GM23338 (cell line): ENCODE measurements at regions not wholly inside any gene's neighbourhood (a gene's known extent, or its start where the extent isn't known, plus 50 kb on each side); places are given as distances from the start of the nearest gene placed in this dataset.

Experiments used
- ATAC-seq: fragments of 200-7000 bp; cut with Tn5 transposase; 3 replicates; pipeline ENCODE4 v1.9.1; 2020
- DNase-seq: peaks from one replicate; pipeline ENCODE4 v3.0.0-alpha.2; 2015; ENCODE audit warnings: low spot score
- H2AFZ ChIP-seq: fragments of 200-600 bp; sonication (generic); 2 replicates; pipeline ENCODE4 v1.8.0; 2016; ENCODE audit warnings: antibody characterized with exemption, mild to moderate bottlenecking, moderate library complexity
- H3F3A ChIP-seq: fragments of 200-600 bp; sonication (generic); replicated peaks from 2 replicates; pipeline ENCODE4 v1.8.0; 2017; ENCODE audit warnings: antibody characterized with exemption, mixed run types, low read depth
- H3K27ac ChIP-seq: fragments of 200-600 bp; sonication (generic); 2 replicates; pipeline ENCODE4 v1.6.1; 2016; ENCODE audit warnings: low read depth
- H3K27me3 ChIP-seq: fragments of 200-600 bp; sonication (generic); 2 replicates; pipeline ENCODE4 v1.8.0; 2016; ENCODE audit warnings: mild to moderate bottlenecking, mixed run types, moderate library complexity; ENCODE audit not compliant: insufficient read depth
- H3K36me3 ChIP-seq: fragments of 200-600 bp; sonication (generic); 2 replicates; pipeline ENCODE4 v1.8.0; 2016; ENCODE audit warnings: mild to moderate bottlenecking; ENCODE audit not compliant: insufficient read depth
- H3K4me1 ChIP-seq: fragments of 200-600 bp; sonication (generic); 2 replicates; pipeline ENCODE4 v1.8.0; 2016; ENCODE audit warnings: mild to moderate bottlenecking, moderate library complexity; ENCODE audit not compliant: insufficient read depth
- H3K4me2 ChIP-seq: fragments of 200-600 bp; sonication (generic); 2 replicates; pipeline ENCODE4 v1.7.1; 2017; ENCODE audit warnings: mixed run types
- H3K4me3 ChIP-seq: fragments of 200-600 bp; sonication (generic); 2 replicates; pipeline ENCODE4 v1.6.1; 2016; ENCODE audit warnings: mixed run types
- H3K79me2 ChIP-seq: fragments of 200-600 bp; sonication (generic); replicated peaks from 2 replicates; pipeline ENCODE4 v1.8.0; 2017; ENCODE audit warnings: mild to moderate bottlenecking; ENCODE audit not compliant: insufficient read depth
- H3K9me2 ChIP-seq: fragments of 200-600 bp; sonication (generic); 2 replicates; pipeline ENCODE4 v1.8.0; 2017; ENCODE audit not compliant: insufficient read depth
- H4K20me1 ChIP-seq: fragments of 200-600 bp; sonication (generic); replicated peaks from 2 replicates; pipeline ENCODE4 v1.8.0; 2017; ENCODE audit warnings: mild to moderate bottlenecking; ENCODE audit not compliant: insufficient read depth
- H3K27ac Mint-ChIP-seq: 2 replicates; pipeline ENCODE4 v1.8.0; 2020; ENCODE audit warnings: inconsistent platforms, mild to moderate bottlenecking, moderate library complexity, mixed read lengths
- H3K27me3 Mint-ChIP-seq: 3 replicates; pipeline ENCODE4 v1.8.0; 2022; ENCODE audit warnings: low read depth, mild to moderate bottlenecking, moderate library complexity, mixed read lengths, inconsistent platforms; ENCODE audit not compliant: insufficient read depth, poor library complexity
- H3K36me3 Mint-ChIP-seq: 3 replicates; pipeline ENCODE4 v1.8.0; 2021; ENCODE audit warnings: low read depth, mild to moderate bottlenecking, inconsistent platforms, moderate library complexity, mixed read lengths
- H3K4me1 Mint-ChIP-seq: 3 replicates; pipeline ENCODE4 v1.8.0; 2020; ENCODE audit warnings: mild to moderate bottlenecking, inconsistent platforms, mixed read lengths
- H3K4me3 Mint-ChIP-seq: 3 replicates; pipeline ENCODE4 v1.8.0; 2021; ENCODE audit warnings: moderate library complexity, mild to moderate bottlenecking, inconsistent platforms, mixed read lengths
- H3K9me3 Mint-ChIP-seq: 3 replicates; pipeline ENCODE4 v1.8.0; 2020; ENCODE audit warnings: moderate library complexity, mild to moderate bottlenecking, inconsistent platforms, mixed read lengths
- CREB1 ChIP-seq: fragments of 250-450 bp; sonication (Bioruptor Pico); IDR thresholded peaks from 2 replicates; pipeline ENCODE4 v1.5.0; 2020; ENCODE audit warnings: low read depth, mild to moderate bottlenecking, moderate library complexity
- EZH2 ChIP-seq: fragments of 200-600 bp; sonication (generic); IDR thresholded peaks from one replicate; pipeline ENCODE4 v1.8.0; 2017; ENCODE audit warnings: antibody characterized with exemption, mild to moderate bottlenecking, low read depth; ENCODE audit not compliant: unreplicated experiment
- EZH2phosphoT487 ChIP-seq: fragments of 200-600 bp; sonication (generic); IDR thresholded peaks from one replicate; pipeline ENCODE4 v1.8.1; 2018; ENCODE audit warnings: antibody characterized with exemption; ENCODE audit not compliant: unreplicated experiment
- JUNB ChIP-seq: IDR thresholded peaks from one replicate; pipeline ENCODE4 v1.6.1; 2016; ENCODE audit warnings: antibody characterized with exemption; ENCODE audit not compliant: unreplicated experiment
- NANOG ChIP-seq: IDR thresholded peaks from 2 replicates; pipeline ENCODE4 v1.6.1; 2016; ENCODE audit warnings: antibody characterized with exemption, borderline replicate concordance
- TF ChIP-seq, protein P1 (sequence below): IDR thresholded peaks from one replicate; pipeline ENCODE4 v1.6.1; 2018; ENCODE audit warnings: antibody characterized with exemption; ENCODE audit not compliant: unreplicated experiment
- TF ChIP-seq, protein P2 (sequence below): IDR thresholded peaks from 2 replicates; pipeline ENCODE4 v1.6.1; 2016; ENCODE audit warnings: antibody characterized with exemption
- TF ChIP-seq, protein P3 (sequence below), 2 experiments: fragments of 200-600 bp in 1 of 2; sonication (generic) in 1 of 2; conservative IDR thresholded peaks; 2 replicates each; pipeline versions ENCODE4 v1.5.1 to v1.6.1; 2016 to 2017; ENCODE audit warnings: antibody characterized with exemption in 2 of 2, low read depth in 2 of 2, mild to moderate bottlenecking in 2 of 2, moderate library complexity in 1 of 2

DNA sequence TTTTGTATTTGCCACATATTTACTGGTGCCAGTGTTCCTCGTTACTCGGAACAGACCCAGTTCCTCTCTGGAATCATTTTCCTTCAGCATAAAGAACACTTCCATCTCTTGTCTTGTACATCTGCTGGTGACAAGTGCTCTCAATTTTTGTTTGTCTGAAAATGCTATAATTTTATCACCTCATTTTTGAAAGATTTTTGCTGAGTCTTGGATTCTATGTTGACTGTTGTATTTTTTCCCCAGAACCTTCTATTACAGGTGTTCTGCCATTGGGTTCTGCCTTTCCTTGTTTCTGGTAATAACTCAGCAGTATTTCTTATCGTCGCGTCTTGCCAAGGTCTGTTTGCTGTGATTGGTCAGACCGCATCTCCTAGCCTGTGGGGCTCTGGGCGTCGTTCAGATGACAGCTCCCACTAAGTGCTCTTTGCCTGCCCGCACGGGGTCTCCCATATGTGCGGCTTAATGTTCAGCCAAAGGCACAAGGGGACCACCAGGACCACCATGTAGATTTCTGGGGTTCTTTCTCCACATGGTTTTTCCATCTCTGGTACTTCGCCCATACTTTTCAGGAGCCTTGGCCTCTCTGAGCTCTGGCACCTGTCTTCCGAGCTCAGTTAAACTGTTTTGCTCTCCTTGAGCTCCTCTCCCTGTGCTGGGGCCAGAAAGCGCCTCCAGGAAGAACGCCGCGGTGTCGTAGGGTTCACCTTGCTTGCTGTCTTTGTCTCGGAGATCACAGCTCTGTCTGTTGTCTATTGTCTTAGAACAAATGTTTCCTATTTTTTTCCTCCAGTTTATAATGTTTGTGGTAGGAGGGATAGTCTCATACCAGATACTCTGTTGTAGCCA lies 80.0 kb downstream of the METRNL start:
- no peak overlapping the region for H2AFZ ChIP-seq
- no peaks in the 10 kb centered on the region for H3K79me2 ChIP-seq
- Mint-ChIP-seq H3K4me1 (no peaks in the 10 kb centered on the region), H3K9me3 (no peaks in the 10 kb centered on the region; the same call in 2 of the 3 replicates), H3K36me3 (no peaks in the 10 kb centered on the region), H3K27ac (no peak overlapping the region), H3K4me3 (no peak overlapping the region), H3K27me3 (peaks cover 2% of the 10 kb centered on the region)
- no peak overlapping the region for H3K27ac ChIP-seq
- no peaks in the 10 kb centered on the region for H3K4me1 ChIP-seq
- TF ChIP-seq EZH2phosphoT487 = no peak
- TF ChIP-seq, protein P1, sequence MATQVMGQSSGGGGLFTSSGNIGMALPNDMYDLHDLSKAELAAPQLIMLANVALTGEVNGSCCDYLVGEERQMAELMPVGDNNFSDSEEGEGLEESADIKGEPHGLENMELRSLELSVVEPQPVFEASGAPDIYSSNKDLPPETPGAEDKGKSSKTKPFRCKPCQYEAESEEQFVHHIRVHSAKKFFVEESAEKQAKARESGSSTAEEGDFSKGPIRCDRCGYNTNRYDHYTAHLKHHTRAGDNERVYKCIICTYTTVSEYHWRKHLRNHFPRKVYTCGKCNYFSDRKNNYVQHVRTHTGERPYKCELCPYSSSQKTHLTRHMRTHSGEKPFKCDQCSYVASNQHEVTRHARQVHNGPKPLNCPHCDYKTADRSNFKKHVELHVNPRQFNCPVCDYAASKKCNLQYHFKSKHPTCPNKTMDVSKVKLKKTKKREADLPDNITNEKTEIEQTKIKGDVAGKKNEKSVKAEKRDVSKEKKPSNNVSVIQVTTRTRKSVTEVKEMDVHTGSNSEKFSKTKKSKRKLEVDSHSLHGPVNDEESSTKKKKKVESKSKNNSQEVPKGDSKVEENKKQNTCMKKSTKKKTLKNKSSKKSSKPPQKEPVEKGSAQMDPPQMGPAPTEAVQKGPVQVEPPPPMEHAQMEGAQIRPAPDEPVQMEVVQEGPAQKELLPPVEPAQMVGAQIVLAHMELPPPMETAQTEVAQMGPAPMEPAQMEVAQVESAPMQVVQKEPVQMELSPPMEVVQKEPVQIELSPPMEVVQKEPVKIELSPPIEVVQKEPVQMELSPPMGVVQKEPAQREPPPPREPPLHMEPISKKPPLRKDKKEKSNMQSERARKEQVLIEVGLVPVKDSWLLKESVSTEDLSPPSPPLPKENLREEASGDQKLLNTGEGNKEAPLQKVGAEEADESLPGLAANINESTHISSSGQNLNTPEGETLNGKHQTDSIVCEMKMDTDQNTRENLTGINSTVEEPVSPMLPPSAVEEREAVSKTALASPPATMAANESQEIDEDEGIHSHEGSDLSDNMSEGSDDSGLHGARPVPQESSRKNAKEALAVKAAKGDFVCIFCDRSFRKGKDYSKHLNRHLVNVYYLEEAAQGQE = no peak
- no peak for TF ChIP-seq NANOG
- no peak for TF ChIP-seq EZH2
- TF ChIP-seq CREB1 = no peak
- no peak for TF ChIP-seq JUNB
- TF ChIP-seq, protein P2, sequence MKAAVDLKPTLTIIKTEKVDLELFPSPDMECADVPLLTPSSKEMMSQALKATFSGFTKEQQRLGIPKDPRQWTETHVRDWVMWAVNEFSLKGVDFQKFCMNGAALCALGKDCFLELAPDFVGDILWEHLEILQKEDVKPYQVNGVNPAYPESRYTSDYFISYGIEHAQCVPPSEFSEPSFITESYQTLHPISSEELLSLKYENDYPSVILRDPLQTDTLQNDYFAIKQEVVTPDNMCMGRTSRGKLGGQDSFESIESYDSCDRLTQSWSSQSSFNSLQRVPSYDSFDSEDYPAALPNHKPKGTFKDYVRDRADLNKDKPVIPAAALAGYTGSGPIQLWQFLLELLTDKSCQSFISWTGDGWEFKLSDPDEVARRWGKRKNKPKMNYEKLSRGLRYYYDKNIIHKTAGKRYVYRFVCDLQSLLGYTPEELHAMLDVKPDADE = no peak
- TF ChIP-seq, protein P3, sequence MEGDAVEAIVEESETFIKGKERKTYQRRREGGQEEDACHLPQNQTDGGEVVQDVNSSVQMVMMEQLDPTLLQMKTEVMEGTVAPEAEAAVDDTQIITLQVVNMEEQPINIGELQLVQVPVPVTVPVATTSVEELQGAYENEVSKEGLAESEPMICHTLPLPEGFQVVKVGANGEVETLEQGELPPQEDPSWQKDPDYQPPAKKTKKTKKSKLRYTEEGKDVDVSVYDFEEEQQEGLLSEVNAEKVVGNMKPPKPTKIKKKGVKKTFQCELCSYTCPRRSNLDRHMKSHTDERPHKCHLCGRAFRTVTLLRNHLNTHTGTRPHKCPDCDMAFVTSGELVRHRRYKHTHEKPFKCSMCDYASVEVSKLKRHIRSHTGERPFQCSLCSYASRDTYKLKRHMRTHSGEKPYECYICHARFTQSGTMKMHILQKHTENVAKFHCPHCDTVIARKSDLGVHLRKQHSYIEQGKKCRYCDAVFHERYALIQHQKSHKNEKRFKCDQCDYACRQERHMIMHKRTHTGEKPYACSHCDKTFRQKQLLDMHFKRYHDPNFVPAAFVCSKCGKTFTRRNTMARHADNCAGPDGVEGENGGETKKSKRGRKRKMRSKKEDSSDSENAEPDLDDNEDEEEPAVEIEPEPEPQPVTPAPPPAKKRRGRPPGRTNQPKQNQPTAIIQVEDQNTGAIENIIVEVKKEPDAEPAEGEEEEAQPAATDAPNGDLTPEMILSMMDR (conservative IDR thresholded peaks at IDR 0.05; ENCODE audit: low read depth in 2 of 2) = no peak
- no peak overlapping the region for H3K4me3 ChIP-seq
- no peaks in the 10 kb centered on the region for H3F3A ChIP-seq
- no peak overlapping the region for H3K4me2 ChIP-seq
- ATAC-seq (no peak), DNase-seq (no peak)
- H3K36me3 ChIP-seq = no peaks in the 10 kb centered on the region
- no peaks in the 10 kb centered on the region for H3K27me3 ChIP-seq
- H4K20me1 ChIP-seq = no peaks in the 10 kb centered on the region
- no peaks in the 10 kb centered on the region for H3K9me2 ChIP-seq
